Endothelial cell of umbilical vein (primary cell): ENCODE measurements at regions not wholly inside any gene's neighbourhood (a gene's known extent, or its start where the extent isn't known, plus 50 kb on each side); places are given as distances from the start of the nearest gene placed in this dataset.

Experiments
- BruUV-seq: library from RNA; stranded (reverse); fragments of 400-500 nt; replicated peaks from 2 replicates; lab custom pipeline; 2021; lab: Mats Ljungman, UMichigan
- CTCF ChIA-PET: fragments of 300-600, 350-600 bp; sonication (Branson Sonifier 250); formaldehyde crosslinking; loops from one replicate; lab custom pipeline; 2021; ENCODE audit warnings: antibody characterized with exemption, inconsistent platforms; lab: Charles Lee
- POLR2A ChIA-PET: fragments of 300-600, 350-600 bp; sonication (Branson Sonifier 250); formaldehyde crosslinking; loops from one replicate; lab custom pipeline; 2021; ENCODE audit warnings: antibody characterized with exemption, inconsistent platforms; lab: Charles Lee
- DNase-seq: peaks from one replicate; pipeline ENCODE4 v3.0.0-alpha.2; 2011; ENCODE audit warnings: low read depth, low spot score
- FAIRE-seq: peaks from 2 replicates; lab custom pipeline; 2011; peaks lifted over from hg19 to GRCh38; lab: Jason Lieb, UNC
- H2AFZ ChIP-seq: 2 replicates; pipeline ENCODE4 v1.6.0; 2012; ENCODE audit warnings: low read depth, low read length, control low read depth, inconsistent platforms
- H3K27ac ChIP-seq: 2 replicates; pipeline ENCODE4 v1.5.1; 2011; ENCODE audit warnings: low read depth, mild to moderate bottlenecking, control low read depth, low read length, moderate library complexity; ENCODE audit not compliant: insufficient read depth
- H3K27me3 ChIP-seq, 2 experiments: 2 replicates each; pipeline versions ENCODE4 v1.6.0 to v1.6.1; 2011; ENCODE audit warnings: low read length in 2 of 2, mixed read lengths in 1 of 2; ENCODE audit not compliant: control insufficient read depth in 2 of 2, insufficient read depth in 2 of 2
- H3K36me3 ChIP-seq, 2 experiments: 2 replicates in 1 of 2; 3 replicates in 1 of 2; pipeline ENCODE4 v1.5.1; 2011; ENCODE audit warnings: low read length in 2 of 2, mild to moderate bottlenecking in 1 of 2, moderate library complexity in 1 of 2; ENCODE audit not compliant: control insufficient read depth in 2 of 2, insufficient read depth in 2 of 2; ENCODE audit errors: extremely low read depth in 1 of 2
- H3K4me1 ChIP-seq: 3 replicates; pipeline ENCODE4 v1.5.1; 2011; ENCODE audit warnings: mild to moderate bottlenecking, low read length; ENCODE audit not compliant: control insufficient read depth, insufficient read depth; ENCODE audit errors: extremely low read depth
- H3K4me2 ChIP-seq: 2 replicates; pipeline ENCODE4 v1.6.1; 2011; ENCODE audit warnings: low read length, control low read depth, mixed read lengths; ENCODE audit not compliant: insufficient read depth
- H3K4me3 ChIP-seq, 3 experiments: fragments of 200-600 bp in 1 of 3; sonication (generic), shearing (Covaris generic) in 1 of 3; replicated peaks in 1 of 3; 2 replicates each; pipeline ENCODE4 v1.5.1; 2011 to 2016; ENCODE audit warnings: control low read depth in 3 of 3, low read length in 3 of 3, mild to moderate bottlenecking in 2 of 3, inconsistent platforms in 1 of 3, low read depth in 1 of 3, moderate library complexity in 1 of 3; ENCODE audit not compliant: insufficient read depth in 1 of 3
- H3K79me2 ChIP-seq: 2 replicates; pipeline ENCODE4 v1.6.0; 2012; ENCODE audit warnings: low read length, inconsistent platforms; ENCODE audit not compliant: control insufficient read depth, insufficient read depth
- H3K9ac ChIP-seq: replicated peaks from 2 replicates; pipeline ENCODE3; 2011; ENCODE audit warnings: low read length, control low read depth; ENCODE audit not compliant: insufficient read depth; ENCODE audit errors: extremely low read depth
- H3K9me1 ChIP-seq: replicated peaks from 3 replicates; pipeline ENCODE4 v1.6.0; 2011; ENCODE audit warnings: mild to moderate bottlenecking, low read length; ENCODE audit not compliant: control insufficient read depth, insufficient read depth; ENCODE audit errors: extremely low read depth
- H3K9me3 ChIP-seq: replicated peaks from 2 replicates; pipeline ENCODE4 v1.5.1; 2012; ENCODE audit warnings: low read length, inconsistent platforms; ENCODE audit not compliant: control insufficient read depth, insufficient read depth
- H4K20me1 ChIP-seq: replicated peaks from 2 replicates; pipeline ENCODE3; 2011; ENCODE audit warnings: mild to moderate bottlenecking, low read length; ENCODE audit not compliant: control insufficient read depth, insufficient read depth; ENCODE audit errors: extremely low read depth
- EZH2 ChIP-seq: IDR thresholded peaks from 2 replicates; pipeline ENCODE4 v1.6.1; 2012; ENCODE audit warnings: borderline replicate concordance, low read depth, mild to moderate bottlenecking, moderate library complexity, low read length, inconsistent platforms; ENCODE audit not compliant: severe bottlenecking
- FOS ChIP-seq: IDR thresholded peaks from 2 replicates; pipeline ENCODE4 v1.6.1; 2011; ENCODE audit warnings: mild to moderate bottlenecking, low read length, moderate library complexity, borderline replicate concordance; ENCODE audit not compliant: insufficient read depth
- GATA2 ChIP-seq: IDR thresholded peaks from 2 replicates; pipeline ENCODE4 v1.7.0; 2011; ENCODE audit warnings: low read depth, mild to moderate bottlenecking, moderate library complexity, mixed read lengths, low read length; ENCODE audit not compliant: insufficient read length, insufficient read depth
- JUN ChIP-seq: IDR thresholded peaks from 2 replicates; pipeline ENCODE4 v1.6.1; 2011; ENCODE audit warnings: borderline replicate concordance, low read depth; ENCODE audit not compliant: insufficient read length, insufficient read depth
- MYC ChIP-seq: IDR thresholded peaks from one replicate; pipeline ENCODE4 v1.6.1; 2011; ENCODE audit warnings: mild to moderate bottlenecking, low read depth, low read length
- POLR2A ChIP-seq: IDR thresholded peaks from 2 replicates; pipeline ENCODE4 v1.6.1; 2012; ENCODE audit warnings: low read depth, mild to moderate bottlenecking, control low read depth, low read length
- POLR2AphosphoS5 ChIP-seq: IDR thresholded peaks from 2 replicates; pipeline ENCODE4 v1.6.1; 2012; ENCODE audit warnings: low read depth, mild to moderate bottlenecking, control low read depth, low read length, moderate library complexity; ENCODE audit not compliant: insufficient read depth
- dilution Hi-C: fragments of 300-500 bp; cut with MboI; formaldehyde crosslinking; loops from one replicate; pipeline ENCODE4 v1.15.0; 2019; ENCODE audit warnings: low sequenced_read_pairs; ENCODE audit not compliant: extremely low pct_ligation_motif_present
- intact Hi-C: fragments of 100-400 bp; cut with micrococcal nuclease; formaldehyde crosslinking; loops from one replicate; pipeline ENCODE4 v1.10.0; 2022
- TF ChIP-seq, protein P1 (sequence below): IDR thresholded peaks from 2 replicates; pipeline ENCODE4 v1.6.1; 2011; ENCODE audit not compliant: insufficient read depth, insufficient read length
- TF ChIP-seq, protein P2 (sequence below), 2 donors: IDR thresholded peaks; 1 replicate in 1 of 2; 2 replicates in 1 of 2; pipeline ENCODE4 v1.5.1; 2011; ENCODE audit warnings: low read length in 2 of 2, mild to moderate bottlenecking in 2 of 2, moderate library complexity in 2 of 2, control low read depth in 1 of 2, inconsistent platforms in 1 of 2, low read depth in 1 of 2; ENCODE audit not compliant: insufficient read depth in 1 of 2; ENCODE audit errors: extremely low read depth in 1 of 2

DNA sequence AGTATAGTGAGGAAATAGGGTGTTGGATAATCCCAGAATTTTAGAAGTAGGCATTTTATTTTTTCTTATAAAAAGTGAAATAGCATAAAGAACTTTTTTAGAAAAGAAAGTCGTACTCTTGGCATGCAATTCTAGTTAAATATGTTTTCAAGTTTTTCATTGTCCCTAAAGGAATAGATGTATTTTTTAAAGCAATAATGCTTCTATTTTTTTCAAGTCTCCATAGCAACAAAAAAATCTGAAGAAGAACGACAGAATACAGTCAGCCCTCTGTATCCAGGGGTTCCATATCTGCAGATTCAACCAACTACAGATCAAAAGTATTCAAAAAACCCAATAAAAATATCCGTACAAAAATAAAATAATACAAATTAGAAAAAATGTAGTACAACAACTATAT lies 538.2 kb downstream of the GLUD2 start:
- Histone ChIP-seq H3K4me3 (no peak overlapping the region), H3K9me3 (no peaks in the 10 kb centered on the region), H3K4me2 (no peak overlapping the region), H3K36me3 (no peaks in the 10 kb centered on the region), H2AFZ (no peak overlapping the region), H3K9ac (no peak overlapping the region), H3K27ac (no peak overlapping the region), H3K27me3 (no peaks in the 10 kb centered on the region), H3K4me1 (no peaks in the 10 kb centered on the region), H3K9me1 (no peaks in the 10 kb centered on the region), H3K79me2 (no peaks in the 10 kb centered on the region), H4K20me1 (no peaks in the 10 kb centered on the region)
- dilution Hi-C loops (no loop called here), intact Hi-C loops (no loop called here)
- TF ChIP-seq FOS (no peak), POLR2A (no peak), EZH2 (no peak), JUN (no peak)
- TF ChIP-seq, protein P1, sequence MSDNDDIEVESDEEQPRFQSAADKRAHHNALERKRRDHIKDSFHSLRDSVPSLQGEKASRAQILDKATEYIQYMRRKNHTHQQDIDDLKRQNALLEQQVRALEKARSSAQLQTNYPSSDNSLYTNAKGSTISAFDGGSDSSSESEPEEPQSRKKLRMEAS = no peak
- TF ChIP-seq, protein P2, sequence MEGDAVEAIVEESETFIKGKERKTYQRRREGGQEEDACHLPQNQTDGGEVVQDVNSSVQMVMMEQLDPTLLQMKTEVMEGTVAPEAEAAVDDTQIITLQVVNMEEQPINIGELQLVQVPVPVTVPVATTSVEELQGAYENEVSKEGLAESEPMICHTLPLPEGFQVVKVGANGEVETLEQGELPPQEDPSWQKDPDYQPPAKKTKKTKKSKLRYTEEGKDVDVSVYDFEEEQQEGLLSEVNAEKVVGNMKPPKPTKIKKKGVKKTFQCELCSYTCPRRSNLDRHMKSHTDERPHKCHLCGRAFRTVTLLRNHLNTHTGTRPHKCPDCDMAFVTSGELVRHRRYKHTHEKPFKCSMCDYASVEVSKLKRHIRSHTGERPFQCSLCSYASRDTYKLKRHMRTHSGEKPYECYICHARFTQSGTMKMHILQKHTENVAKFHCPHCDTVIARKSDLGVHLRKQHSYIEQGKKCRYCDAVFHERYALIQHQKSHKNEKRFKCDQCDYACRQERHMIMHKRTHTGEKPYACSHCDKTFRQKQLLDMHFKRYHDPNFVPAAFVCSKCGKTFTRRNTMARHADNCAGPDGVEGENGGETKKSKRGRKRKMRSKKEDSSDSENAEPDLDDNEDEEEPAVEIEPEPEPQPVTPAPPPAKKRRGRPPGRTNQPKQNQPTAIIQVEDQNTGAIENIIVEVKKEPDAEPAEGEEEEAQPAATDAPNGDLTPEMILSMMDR (IDR thresholded peaks at IDR 0.05; ENCODE audit: extremely low read depth in 1 of 2, insufficient read depth in 1 of 2, low read depth in 1 of 2, low read length in 2 of 2) = no peak
- DNase-seq = no peak
- no peak for FAIRE-seq
- ChIA-PET POLR2A (no interaction called here), CTCF (no interaction called here)
- BruUV-seq = no TSS peak

DNA sequence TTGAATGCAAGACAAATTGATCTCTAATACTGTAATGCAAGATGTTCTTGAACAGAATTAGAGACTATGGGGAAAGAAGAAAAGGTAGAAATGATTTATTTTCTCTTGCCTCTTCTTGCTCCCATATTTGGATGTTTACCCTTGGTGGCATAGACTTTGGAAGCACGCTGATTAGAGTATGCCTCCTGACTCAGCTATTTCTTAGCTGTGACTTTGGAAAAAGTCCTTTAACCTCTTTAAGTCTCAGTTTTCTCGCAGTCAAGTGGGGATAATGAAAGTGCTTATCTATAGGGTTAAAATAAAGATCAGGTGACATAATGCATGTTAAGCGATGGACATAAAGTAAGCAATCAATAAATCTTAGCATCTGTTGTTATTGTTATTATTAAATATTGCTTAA lies 545.5 kb downstream of the GLUD2 start:
- ChIA-PET CTCF (no interaction called here), POLR2A (no interaction called here)
- Histone ChIP-seq H3K4me3 (no peak overlapping the region), H3K79me2 (no peaks in the 10 kb centered on the region), H3K9me3 (no peaks in the 10 kb centered on the region), H2AFZ (no peak overlapping the region), H3K4me2 (no peak overlapping the region), H3K27ac (no peak overlapping the region), H3K27me3 (no peaks in the 10 kb centered on the region), H3K36me3 (no peaks in the 10 kb centered on the region), H3K4me1 (no peaks in the 10 kb centered on the region), H3K9me1 (no peaks in the 10 kb centered on the region), H3K9ac (no peak overlapping the region), H4K20me1 (no peaks in the 10 kb centered on the region)
- no peak for FAIRE-seq
- BruUV-seq = no TSS peak
- DNase-seq = no peak
- intact Hi-C loops = no loop called here
- dilution Hi-C loops = no loop called here
- TF ChIP-seq POLR2A = no peak
- TF ChIP-seq, protein P2 (IDR thresholded peaks at IDR 0.05; ENCODE audit: extremely low read depth in 1 of 2, insufficient read depth in 1 of 2, low read depth in 1 of 2, low read length in 2 of 2) = no peak
- no peak for TF ChIP-seq FOS
- TF ChIP-seq POLR2AphosphoS5 = no peak
- TF ChIP-seq JUN = no peak
- TF ChIP-seq GATA2 = no peak
- TF ChIP-seq MYC = no peak
- TF ChIP-seq, protein P1 = no peak
- no peak for TF ChIP-seq EZH2
